Transverse colon (tissue), 4 donors: ENCODE measurements at regions not wholly inside any gene's neighbourhood (a gene's known extent, or its start where the extent isn't known, plus 50 kb on each side); places are given as distances from the start of the nearest gene placed in this dataset.

Source experiments
- DNase-seq: peaks from one replicate; pipeline ENCODE4 v3.0.0-alpha.2; 2019
- H3K27ac ChIP-seq, 4 donors: fragments of 200-600 bp; sonication (generic); 2 replicates each; pipeline ENCODE4 v1.5.1; 2016 to 2018; ENCODE audit warnings: inconsistent platforms in 4 of 4
- H3K27me3 ChIP-seq: fragments of 200-600 bp; sonication (generic); 2 replicates; pipeline ENCODE4 v1.5.1; 2017; ENCODE audit warnings: inconsistent platforms
- H3K36me3 ChIP-seq, 4 donors: fragments of 200-600 bp; sonication (generic); 2 replicates each; pipeline ENCODE4 v1.5.1; 2017 to 2019; ENCODE audit warnings: inconsistent platforms in 4 of 4
- H3K4me1 ChIP-seq, 4 donors: fragments of 200-600 bp; sonication (generic); 2 replicates each; pipeline ENCODE4 v1.5.1; 2017 to 2020; ENCODE audit warnings: inconsistent platforms in 4 of 4
- H3K4me3 ChIP-seq, 4 donors: fragments of 200-600 bp; sonication (generic); 1 replicate in 1 of 4; 2 replicates in 3 of 4; pipeline versions ENCODE4 v1.5.1 to v1.6.1; 2017 to 2019; ENCODE audit warnings: inconsistent platforms in 4 of 4
- H3K9me3 ChIP-seq, 2 donors: fragments of 200-600 bp; sonication (generic); 2 replicates each; pipeline ENCODE4 v1.5.1; 2017 to 2019; ENCODE audit warnings: inconsistent platforms in 2 of 2
- CTCF ChIP-seq, 5 experiments: fragments of 200-600 bp in 3 of 5; fragments of 450-650 bp in 2 of 5; sonication (generic) in 3 of 5; IDR thresholded peaks; 1 replicate in 2 of 5; 2 replicates in 3 of 5; pipeline ENCODE4 v1.5.1; 2016 to 2017; ENCODE audit warnings: antibody characterized with exemption in 5 of 5, inconsistent platforms in 3 of 5, mild to moderate bottlenecking in 2 of 5, moderate library complexity in 1 of 5
- EP300 ChIP-seq: sonication (generic); formaldehyde crosslinking; IDR thresholded peaks from one replicate; pipeline ENCODE4 v1.6.1; 2017; ENCODE audit warnings: antibody characterized with exemption, low read depth
- POLR2A ChIP-seq: fragments of 450-650 bp; IDR thresholded peaks from one replicate; pipeline ENCODE4 v1.6.1; 2016; ENCODE audit warnings: antibody characterized with exemption, mild to moderate bottlenecking, moderate library complexity
- POLR2AphosphoS5 ChIP-seq, 3 donors: sonication (generic); formaldehyde crosslinking; IDR thresholded peaks; one replicate each; pipeline ENCODE4 v1.6.1; 2016; ENCODE audit warnings: antibody characterized with exemption in 3 of 3
- WGBS, 2 donors: methylation state at CpG; one replicate each; pipeline ENCODE4 v1.1.5; 2018; ENCODE audit warnings: low coverage in 1 of 2; 5-methylcytosine and 5-hydroxymethylcytosine counted together
- in situ Hi-C, 4 donors: fragments of 200-750 bp; cut with MboI; loops; one replicate each; pipeline versions ENCODE4 v1.15.0 to v1.15.1; 2017; ENCODE audit warnings: low sequenced_read_pairs in 3 of 4, low pct_ligation_motif_present in 1 of 4, low pct_unique_long_range_greater_than_20kb in 1 of 4
- intact Hi-C: fragments of 100-400 bp; cut with DNase I; formaldehyde crosslinking; loops from one replicate; pipeline ENCODE4 v1.15.1; 2023; ENCODE audit warnings: low total_unique reads

GRCh38 chr2:10515887-10516286 lies 67.8 kb upstream of the ODC1 start:
- Histone ChIP-seq H3K9me3 (peaks cover 6 to 11% of the 10 kb centered on the region in 2 donors), H3K4me3 (no peak overlapping the region), H3K27me3 (no peaks in the 10 kb centered on the region), H3K27ac (no peak overlapping the region), H3K4me1 (no peaks in the 10 kb centered on the region), H3K36me3 (no peaks in the 10 kb centered on the region)
- in situ Hi-C loops = no loop called here
- intact Hi-C loops = no loop called here
- 24 to 90% methylated on average over 1 of the region's 1 CpG for WGBS, 2 donors
- no peak for DNase-seq
- no peak for TF ChIP-seq EP300
- no peak for TF ChIP-seq POLR2AphosphoS5 (IDR thresholded peaks at IDR 0.05)

DNA sequence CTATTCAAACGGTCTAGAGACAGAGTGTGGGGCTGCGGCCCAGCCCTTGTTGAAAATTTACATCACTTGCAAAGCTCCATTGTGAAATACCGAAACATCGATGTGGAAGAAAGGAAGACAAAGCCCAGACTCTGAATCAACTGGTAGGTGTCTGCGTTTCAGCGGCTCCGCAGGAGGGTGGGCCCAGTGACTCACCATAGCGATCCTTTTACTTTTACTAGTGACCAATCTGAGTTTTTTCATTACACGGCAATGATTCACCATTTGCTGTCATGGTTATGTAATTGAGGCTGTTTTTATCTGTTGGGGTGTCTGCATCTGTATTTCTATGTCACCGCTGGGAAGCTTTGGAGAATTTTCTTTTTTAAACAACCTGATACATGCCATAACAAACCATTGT lies 66.6 kb upstream of the ODC1 start:
- Histone ChIP-seq H3K9me3 (peaks cover 6 to 11% of the 10 kb centered on the region in 2 donors), H3K4me1 (no peaks in the 10 kb centered on the region), H3K36me3 (no peaks in the 10 kb centered on the region), H3K27ac (no peak overlapping the region), H3K27me3 (no peaks in the 10 kb centered on the region), H3K4me3 (no peak overlapping the region)
- intact Hi-C loops = no loop called here
- DNase-seq = no peak
- WGBS, 2 donors = 93 to 94% methylated on average over 10 of the region's 10 CpGs
- in situ Hi-C loops = no loop called here
- TF ChIP-seq EP300 (no peak), POLR2AphosphoS5 (IDR thresholded peaks at IDR 0.05) (no peak), CTCF (IDR thresholded peaks at IDR 0.05) (no peak), POLR2A (no peak)

GRCh38 chr2:10514273-10514672 lies 66.1 kb upstream of the ODC1 start:
- in situ Hi-C loops (no loop called here), intact Hi-C loops (no loop called here)
- TF ChIP-seq CTCF (IDR thresholded peaks at IDR 0.05) (no peak), POLR2A (no peak), POLR2AphosphoS5 (IDR thresholded peaks at IDR 0.05) (no peak)

DNA sequence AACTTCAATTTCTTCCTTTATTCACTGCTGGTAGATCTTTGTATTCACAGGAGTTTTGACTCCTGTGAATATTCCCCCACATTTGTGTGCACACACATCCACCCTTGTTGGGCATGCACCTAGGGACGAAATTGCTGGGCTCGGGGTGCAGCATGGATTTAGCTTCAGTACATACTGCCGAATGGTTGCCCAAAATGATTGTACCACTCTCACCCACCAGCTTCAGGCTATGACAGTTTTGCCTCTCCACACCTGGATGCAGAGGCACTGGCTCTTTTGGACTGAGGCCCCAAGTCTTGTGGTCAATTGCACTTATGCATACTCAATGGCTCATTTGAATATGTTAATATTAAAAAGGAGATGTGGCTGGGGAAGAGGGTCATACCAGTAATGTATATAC lies 65.1 kb upstream of the ODC1 start:
- intact Hi-C loops (no loop called here), in situ Hi-C loops (no loop called here)
- 98% methylated on average over 3 of the region's 3 CpGs; no CpG with 5 or more reads in 1 of the 2 donors for WGBS, 2 donors
- Histone ChIP-seq H3K36me3 (no peaks in the 10 kb centered on the region), H3K27ac (no peak overlapping the region), H3K4me3 (no peak overlapping the region), H3K27me3 (no peaks in the 10 kb centered on the region), H3K4me1 (no peaks in the 10 kb centered on the region), H3K9me3 (peaks cover 6 to 11% of the 10 kb centered on the region in 2 donors)
- TF ChIP-seq POLR2AphosphoS5 (IDR thresholded peaks at IDR 0.05) (no peak), EP300 (no peak), CTCF (IDR thresholded peaks at IDR 0.05) (no peak), POLR2A (no peak)
- no peak for DNase-seq

More at GRCh38 chr2:10514273-10514672, 66.1 kb upstream of the ODC1 start:
- H3K27me3 ChIP-seq = no peaks in the 10 kb centered on the region
- no peak for DNase-seq
- peaks cover 6 to 11% of the 10 kb centered on the region in 2 donors for H3K9me3 ChIP-seq
- H3K4me1 ChIP-seq = no peaks in the 10 kb centered on the region
- no peaks in the 10 kb centered on the region for H3K36me3 ChIP-seq
- H3K27ac ChIP-seq = no peak overlapping the region
- no peak overlapping the region for H3K4me3 ChIP-seq
- WGBS, 2 donors = 84 to 93% methylated on average over 3 to 4 of the region's 4 CpGs

- Histone ChIP-seq H3K4me1 (no peaks in the 10 kb centered on the region), H3K4me3 (no peak overlapping the region), H3K36me3 (no peaks in the 10 kb centered on the region), H3K9me3 (no peaks in the 10 kb centered on the region), H3K27me3 (no peaks in the 10 kb centered on the region), H3K27ac (no peak overlapping the region)
- intact Hi-C loops (no loop called here), in situ Hi-C loops (no loop called here)
- no peak for DNase-seq
- TF ChIP-seq POLR2A (no peak), CTCF (IDR thresholded peaks at IDR 0.05) (no peak), EP300 (no peak), POLR2AphosphoS5 (IDR thresholded peaks at IDR 0.05) (no peak)
These were observed 59.9 kb upstream of the ODC1 start for GRCh38 chr2:10508038-10508437.
